Brain microvascular endothelial cell (primary cell): ENCODE measurements at regions not wholly inside any gene's neighbourhood (a gene's known extent, or its start where the extent isn't known, plus 50 kb on each side); places are given as distances from the start of the nearest gene placed in this dataset.

Source experiments
- DNase-seq: peaks from one replicate; pipeline ENCODE4 v3.0.0-alpha.2; 2020
- H3K27ac ChIP-seq: fragments of 250-450 bp; sonication (Bioruptor Pico); 2 replicates; pipeline ENCODE4 v1.5.1; 2020; ENCODE audit warnings: mild to moderate bottlenecking, moderate library complexity
- H3K27me3 ChIP-seq: fragments of 250-450 bp; sonication (Bioruptor Pico); replicated peaks from 2 replicates; pipeline ENCODE4 v1.5.1; 2020; ENCODE audit warnings: mild to moderate bottlenecking
- H3K36me3 ChIP-seq: fragments of 250-450 bp; sonication (Bioruptor Pico); replicated peaks from 2 replicates; pipeline ENCODE4 v1.5.1; 2020; ENCODE audit warnings: mild to moderate bottlenecking
- H3K4me3 ChIP-seq: 2 replicates; pipeline ENCODE4 v1.5.1; 2011; ENCODE audit warnings: low read depth, mild to moderate bottlenecking, control low read depth, low read length, moderate library complexity
- CTCF ChIP-seq: IDR thresholded peaks from 2 replicates; pipeline ENCODE4 v1.5.1; 2011; ENCODE audit warnings: low read depth, mild to moderate bottlenecking, moderate library complexity, low read length, control low read depth, inconsistent platforms; ENCODE audit errors: missing control alignments
- in situ Hi-C: cut with HindIII; loops from 2 replicates; pipeline ENCODE4 v1.10.0; 2017; ENCODE audit warnings: low sequenced_read_pairs, low pct_ligation_motif_present

GRCh38 chr9:114733816-114734215 is 51.8 kb upstream of the TEX48 start:
- in situ Hi-C loops: loop anchor here (10.0 to 25.0 kb wide), 2 partner anchors 59 to 178 kb away; no protein-coding TSS in a partner anchor
- H3K4me3 ChIP-seq: no peak overlapping the region
- peak; percentile 62 for DNase-seq
- H3K27me3 ChIP-seq: no peaks in the 10 kb centered on the region
- H3K36me3 ChIP-seq: no peaks in the 10 kb centered on the region
- H3K27ac ChIP-seq: no peak overlapping the region
- no peak for TF ChIP-seq CTCF

- Histone ChIP-seq H3K27me3 (no peaks in the 10 kb centered on the region), H3K4me3 (no peak overlapping the region), H3K36me3 (no peaks in the 10 kb centered on the region), H3K27ac (no peak overlapping the region)
- no peak for TF ChIP-seq CTCF
- in situ Hi-C loops: loop anchor here (10.0 to 25.0 kb wide), 2 partner anchors 58 to 179 kb away; no protein-coding TSS in a partner anchor
- DNase-seq: no peak
Observed at GRCh38 chr9:114732823-114733222, 50.8 kb upstream of the TEX48 start.
